Pancreas (tissue), 10 donors: ENCODE measurements at regions not wholly inside any gene's neighbourhood (a gene's known extent, or its start where the extent isn't known, plus 50 kb on each side); places are given as distances from the start of the nearest gene placed in this dataset.
"Not testable (repeated sequence)": the region's sequence is repeated elsewhere in the genome, so short reads cannot be mapped to it uniquely, and the experiment has no call there.

ENCODE experiments used
- ATAC-seq, 4 donors: fragments of 200-7000 bp; cut with Tn5 transposase; one replicate each; pipeline versions ENCODE4 v1.8.0 to v1.9.1; 2020; ENCODE audit warnings: mild to moderate bottlenecking in 4 of 4, moderate library complexity in 4 of 4
- DNase-seq, 6 donors: peaks; one replicate each; pipeline ENCODE4 v3.0.0-alpha.2; 2020
- FAIRE-seq: peaks from 2 replicates; lab custom pipeline; 2012; peaks lifted over from hg19 to GRCh38; lab: Jason Lieb, UNC
- H3K27ac ChIP-seq, 4 donors: fragments of 200-600 bp; sonication (generic); 1 replicate in 3 of 4; 2 replicates in 1 of 4; pipeline versions ENCODE4 v1.5.0 to v1.8.0; 2020
- H3K27me3 ChIP-seq, 4 donors: fragments of 200-600 bp; one replicate each; pipeline ENCODE4 v1.8.0; 2021
- H3K36me3 ChIP-seq, 3 donors: fragments of 200-600 bp; sonication (generic) in 1 of 3; one replicate each; pipeline versions ENCODE4 v1.5.0 to v1.8.0; 2020 to 2021
- H3K4me1 ChIP-seq, 3 donors: fragments of 200-600 bp; one replicate each; pipeline ENCODE4 v1.8.0; 2021
- H3K4me3 ChIP-seq, 4 donors: fragments of 200-600 bp; sonication (generic) in 2 of 4; one replicate each; pipeline versions ENCODE4 v1.5.0 to v1.8.0; 2020 to 2021
- H3K9me3 ChIP-seq, 4 donors: fragments of 200-600 bp; one replicate each; pipeline ENCODE4 v1.8.0; 2021
- CTCF ChIP-seq, 4 donors: fragments of 200-600 bp; sonication (generic) in 3 of 4; IDR thresholded peaks; one replicate each; pipeline versions ENCODE4 v1.5.0 to v1.8.0; 2021; ENCODE audit warnings: antibody characterized with exemption in 4 of 4
- WGBS, 2 donors: extraction: QIAGEN DNeasy Blood & Tissue Kit; methylation state at CpG; one replicate each; pipeline ENCODE4 v1.1.7; 2013; 5-methylcytosine and 5-hydroxymethylcytosine counted together
- intact Hi-C, 3 donors: fragments of 100-400 bp; cut with DNase I; formaldehyde crosslinking; loops; one replicate each; pipeline versions ENCODE4 v1.11.1 to v1.14.2; 2022
- donor health status: healthy with polysubstance abuse.
- donor health status: DM: no; HTN: no; CAD: no; lungs with moderate emphysema.
- donor health status: DM: no; HTN: no; CAD: no.
- donor health status: control.
- donor health status: control.
- donor health status: Bipolar disorder and iron deficiency.
- donor health status: DM: yes; HTN: yes; CAD: no.
- donor health status: DM: no; HTN: no; CAD: no.
- donor health status: DM: no; HTN: no; CAD: no.
- donor health status: DM: yes; HTN: yes; CAD: no.

DNA sequence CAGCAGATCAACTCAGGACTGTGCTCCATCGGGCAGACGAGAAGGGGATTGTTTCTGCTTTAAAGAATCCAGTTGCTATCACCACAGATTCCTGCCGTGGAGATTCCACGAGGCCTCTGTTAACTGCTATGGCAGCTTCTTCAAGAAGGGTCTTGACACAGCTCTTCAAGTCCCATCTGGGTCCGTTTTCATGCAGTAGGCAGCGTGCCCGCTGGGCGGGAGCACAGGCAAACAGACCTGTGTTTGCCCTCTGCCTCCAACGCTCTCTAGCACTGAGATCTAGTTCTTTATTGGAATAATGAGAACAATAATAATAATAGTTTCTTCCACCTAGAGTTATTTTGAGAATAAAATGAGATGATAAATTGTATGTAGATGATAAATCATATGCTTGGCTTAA is 127.2 kb upstream of the SP8 start:
- Histone ChIP-seq H3K9me3 (no peaks in the 10 kb centered on the region), H3K36me3 (no peaks in the 10 kb centered on the region), H3K4me1 (no peaks in the 10 kb centered on the region), H3K4me3 (no peak overlapping the region), H3K27ac (no peak overlapping the region), H3K27me3 (no peaks in the 10 kb centered on the region)
- TF ChIP-seq CTCF (IDR thresholded peaks at IDR 0.05), result no peak
- intact Hi-C loops, result no loop called here
- no peak for ATAC-seq
- FAIRE-seq, result no peak
- WGBS, 2 donors, result 67 to 70% methylated on average over 9 of the region's 9 CpGs
- no peak for DNase-seq

DNA sequence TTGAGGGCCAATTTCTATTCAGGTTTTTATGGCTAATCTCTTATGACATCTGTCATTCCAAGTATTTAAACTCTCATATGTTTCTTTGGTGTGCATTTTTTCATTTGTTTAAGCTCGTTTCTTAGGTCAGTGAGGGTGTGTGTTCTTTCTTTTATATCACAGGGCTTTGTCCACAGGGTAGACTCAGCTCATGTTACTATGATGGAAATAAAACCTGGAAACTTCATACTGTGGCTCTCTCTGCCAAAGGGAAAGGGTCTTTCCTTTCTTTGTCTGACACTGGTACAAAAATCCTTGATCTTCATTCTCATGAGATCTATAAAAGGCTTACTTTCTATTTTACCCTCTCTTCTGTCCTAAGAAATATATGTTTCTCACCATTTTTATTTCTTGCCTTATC is 129.6 kb upstream of the SP8 start:
- Histone ChIP-seq H3K27me3 (no peaks in the 10 kb centered on the region), H3K9me3 (no peaks in the 10 kb centered on the region), H3K36me3 (no peaks in the 10 kb centered on the region), H3K27ac (no peak overlapping the region), H3K4me1 (no peaks in the 10 kb centered on the region), H3K4me3 (no peak overlapping the region)
- intact Hi-C loops, result no loop called here
- ATAC-seq, result no peak
- no peak for TF ChIP-seq CTCF (IDR thresholded peaks at IDR 0.05)
- WGBS, 2 donors, result 5 to 19% methylated on average over 1 of the region's 1 CpG
- FAIRE-seq, result no peak
- no peak for DNase-seq

- WGBS, 2 donors, result 56 to 77% methylated on average over 3 of the region's 3 CpGs
- Histone ChIP-seq H3K36me3 (no peaks in the 10 kb centered on the region), H3K9me3 (no peaks in the 10 kb centered on the region), H3K27me3 (no peaks in the 10 kb centered on the region), H3K4me1 (no peaks in the 10 kb centered on the region), H3K4me3 (no peak overlapping the region), H3K27ac (no peak overlapping the region)
- intact Hi-C loops, result no loop called here
- DNase-seq (no peak), FAIRE-seq (no peak), ATAC-seq (no peak)
- TF ChIP-seq CTCF (IDR thresholded peaks at IDR 0.05), result no peak
These were observed 130.9 kb upstream of the SP8 start for GRCh38 chr7:20917603-20918002.

GRCh38 chr7:20918156-20918555 is 131.5 kb upstream of the SP8 start:
- TF ChIP-seq CTCF (IDR thresholded peaks at IDR 0.05), result no peak
- Histone ChIP-seq H3K36me3 (no peaks in the 10 kb centered on the region), H3K27me3 (no peaks in the 10 kb centered on the region), H3K9me3 (no peaks in the 10 kb centered on the region), H3K27ac (no peak overlapping the region), H3K4me3 (no peak overlapping the region), H3K4me1 (no peaks in the 10 kb centered on the region)
- ATAC-seq, result no peak
- FAIRE-seq, result no peak
- 84 to 90% methylated on average over 4 of the region's 4 CpGs for WGBS, 2 donors
- intact Hi-C loops, result no loop called here
- no peak for DNase-seq

- H3K36me3 ChIP-seq, DNase-seq, FAIRE-seq, H3K27me3 ChIP-seq, H3K4me1 ChIP-seq, ATAC-seq, H3K9me3 ChIP-seq, H3K27ac ChIP-seq, H3K4me3 ChIP-seq, intact Hi-C loops: not testable (repeated sequence)
These were observed 140.5 kb upstream of the SP8 start for GRCh38 chr7:20927178-20927577.

DNA sequence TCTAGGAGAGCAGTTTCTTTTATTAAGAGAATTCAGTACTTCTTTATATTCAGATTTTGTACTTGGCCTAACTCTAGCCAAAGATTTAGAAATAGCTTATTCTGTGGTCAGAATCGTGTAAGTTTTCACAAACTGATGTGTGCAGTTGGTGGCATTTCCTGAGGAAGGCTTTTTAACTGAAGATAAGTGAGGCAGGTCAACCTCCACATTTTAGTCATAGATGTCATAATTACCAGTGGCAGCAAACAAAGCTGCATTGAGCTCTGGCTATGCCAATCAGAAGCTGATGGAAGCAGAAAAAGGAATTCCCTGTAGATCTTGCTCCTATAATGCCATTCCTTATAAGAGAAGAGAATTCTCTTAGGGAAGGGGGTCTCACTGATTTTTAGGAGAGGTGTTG is 141.3 kb upstream of the SP8 start:
- FAIRE-seq, result no peak
- intact Hi-C loops, result no loop called here

More for the DNA sequence above, 141.3 kb upstream of the SP8 start:
- Histone ChIP-seq H3K36me3 (no peaks in the 10 kb centered on the region), H3K9me3 (no peaks in the 10 kb centered on the region), H3K4me3 (no peak overlapping the region), H3K27me3 (no peaks in the 10 kb centered on the region), H3K27ac (no peak overlapping the region), H3K4me1 (no peaks in the 10 kb centered on the region)
- ATAC-seq (no peak), DNase-seq (no peak)
- 46 to 48% methylated on average over 1 of the region's 1 CpG for WGBS, 2 donors
- TF ChIP-seq CTCF (IDR thresholded peaks at IDR 0.05), result no peak
